ENCODE measurements at regions not wholly inside any gene's neighbourhood (a gene's known extent, or its start where the extent isn't known, plus 50 kb on each side); places are given as distances from the start of the nearest gene placed in this dataset.

- H4K20me1 ChIP-seq (ENCODE audit: insufficient read depth) = no peaks in the 10 kb centered on the region
- no peak overlapping the region for H3K27ac ChIP-seq
- H3K4me2 ChIP-seq (ENCODE audit: unreplicated experiment) = no peak overlapping the region
- 11 to 15% methylated on average over 2 of the region's 2 CpGs for WGBS, 2 experiments (ENCODE audit: low coverage in 1 of 2, low lambda C conversion rate in 2 of 2, missing lambda C conversion rate in 2 of 2)
- H3F3A ChIP-seq (ENCODE audit: insufficient read depth) = no peaks in the 10 kb centered on the region
- TF ChIP-seq EZH2 (IDR thresholded peaks at IDR 0.05; ENCODE audit: insufficient read depth, poor library complexity, severe bottlenecking) (no peak), EZH2phosphoT487 (IDR thresholded peaks at IDR 0.05; ENCODE audit: insufficient read depth, low read depth) (no peak)
- no peak for DNase-seq
- no peaks in the 10 kb centered on the region for H3K79me2 ChIP-seq (ENCODE audit: insufficient read depth)
- H2AFZ ChIP-seq = no peak overlapping the region
- no peaks in the 10 kb centered on the region for H3K4me1 ChIP-seq (ENCODE audit: insufficient read depth)
- H3K27me3 ChIP-seq (replicated peaks; ENCODE audit: insufficient read depth) = no peaks in the 10 kb centered on the region
- no peaks in the 10 kb centered on the region for H3K36me3 ChIP-seq (ENCODE audit: low read depth)
- no peak overlapping the region for H3K9ac ChIP-seq
- no peak overlapping the region for H3K4me3 ChIP-seq
- in situ Hi-C loops (cut with MboI) = no loop called here
- no peaks in the 10 kb centered on the region for H3K9me2 ChIP-seq (ENCODE audit: insufficient read depth)
- no peaks in the 10 kb centered on the region for H3K9me3 ChIP-seq (ENCODE audit: low read depth)
Measured at GRCh38 chr4:116603096-116603495, 482.3 kb downstream of the TRAM1L1 start.

GRCh38 chr4:116599859-116600258 lies 485.5 kb downstream of the TRAM1L1 start:
- Histone ChIP-seq H3K9me3 (ENCODE audit: low read depth) (no peaks in the 10 kb centered on the region), H3K4me3 (no peak overlapping the region), H3K27me3 (replicated peaks; ENCODE audit: insufficient read depth) (no peaks in the 10 kb centered on the region), H3F3A (ENCODE audit: insufficient read depth) (no peaks in the 10 kb centered on the region), H3K27ac (no peak overlapping the region), H3K79me2 (ENCODE audit: insufficient read depth) (no peaks in the 10 kb centered on the region), H4K20me1 (ENCODE audit: insufficient read depth) (no peaks in the 10 kb centered on the region), H3K4me1 (ENCODE audit: insufficient read depth) (no peaks in the 10 kb centered on the region), H2AFZ (no peak overlapping the region), H3K9me2 (ENCODE audit: insufficient read depth) (no peaks in the 10 kb centered on the region), H3K4me2 (ENCODE audit: unreplicated experiment) (no peak overlapping the region), H3K9ac (no peak overlapping the region), H3K36me3 (ENCODE audit: low read depth) (no peaks in the 10 kb centered on the region)
- in situ Hi-C loops (cut with MboI) = no loop called here
- 52 to 70% methylated on average over 3 to 11 of the region's 11 CpGs for WGBS, 2 experiments (ENCODE audit: low coverage in 1 of 2, low lambda C conversion rate in 2 of 2, missing lambda C conversion rate in 2 of 2)
- TF ChIP-seq EZH2 (IDR thresholded peaks at IDR 0.05; ENCODE audit: insufficient read depth, poor library complexity, severe bottlenecking) (no peak), EZH2phosphoT487 (IDR thresholded peaks at IDR 0.05; ENCODE audit: insufficient read depth, low read depth) (no peak)
- no peak for DNase-seq

GRCh38 chr4:116598980-116599789 lies 486.2 kb downstream of the TRAM1L1 start:
- no peak for TF ChIP-seq EZH2 (IDR thresholded peaks at IDR 0.05; ENCODE audit: insufficient read depth, poor library complexity, severe bottlenecking)
- no peak for TF ChIP-seq EZH2phosphoT487 (IDR thresholded peaks at IDR 0.05; ENCODE audit: insufficient read depth, low read depth)
- H3K79me2 ChIP-seq (ENCODE audit: insufficient read depth) = no peaks in the 10 kb centered on the region
- in situ Hi-C loops (cut with MboI) = no loop called here
- H3K9ac ChIP-seq = no peak overlapping the region
- H3K27me3 ChIP-seq (replicated peaks; ENCODE audit: insufficient read depth) = no peaks in the 10 kb centered on the region
- H3K4me1 ChIP-seq (ENCODE audit: insufficient read depth) = no peaks in the 10 kb centered on the region
- H3K4me3 ChIP-seq = no peak overlapping the region
- no peaks in the 10 kb centered on the region for H4K20me1 ChIP-seq (ENCODE audit: insufficient read depth)
- no peak overlapping the region for H3K27ac ChIP-seq
- no peaks in the 10 kb centered on the region for H3K9me3 ChIP-seq (ENCODE audit: low read depth)
- H3K4me2 ChIP-seq (ENCODE audit: unreplicated experiment) = no peak overlapping the region
- WGBS, 2 experiments (ENCODE audit: low coverage in 1 of 2, low lambda C conversion rate in 2 of 2, missing lambda C conversion rate in 2 of 2) = 71 to 72% methylated on average over 35 to 37 of the region's 37 CpGs
- no peaks in the 10 kb centered on the region for H3F3A ChIP-seq (ENCODE audit: insufficient read depth)
- no peak overlapping the region for H2AFZ ChIP-seq
- no peak for DNase-seq
- H3K36me3 ChIP-seq (ENCODE audit: low read depth) = no peaks in the 10 kb centered on the region
- H3K9me2 ChIP-seq (ENCODE audit: insufficient read depth) = no peaks in the 10 kb centered on the region

- Histone ChIP-seq H3K36me3 (ENCODE audit: low read depth) (no peaks in the 10 kb centered on the region), H3K4me2 (ENCODE audit: unreplicated experiment) (no peak overlapping the region), H3K27me3 (replicated peaks; ENCODE audit: insufficient read depth) (no peaks in the 10 kb centered on the region), H3K4me3 (no peak overlapping the region), H2AFZ (no peak overlapping the region), H3K4me1 (ENCODE audit: insufficient read depth) (no peaks in the 10 kb centered on the region), H3K9me3 (ENCODE audit: low read depth) (no peaks in the 10 kb centered on the region), H3F3A (ENCODE audit: insufficient read depth) (no peaks in the 10 kb centered on the region), H3K9ac (no peak overlapping the region), H4K20me1 (ENCODE audit: insufficient read depth) (no peaks in the 10 kb centered on the region), H3K9me2 (ENCODE audit: insufficient read depth) (no peaks in the 10 kb centered on the region), H3K27ac (no peak overlapping the region), H3K79me2 (ENCODE audit: insufficient read depth) (no peaks in the 10 kb centered on the region)
- no peak for DNase-seq
- in situ Hi-C loops (cut with MboI) = no loop called here
- 59 to 61% methylated on average over 32 of the region's 32 CpGs for WGBS, 2 experiments (ENCODE audit: low coverage in 1 of 2, low lambda C conversion rate in 2 of 2, missing lambda C conversion rate in 2 of 2)
- no peak for TF ChIP-seq EZH2 (IDR thresholded peaks at IDR 0.05; ENCODE audit: insufficient read depth, poor library complexity, severe bottlenecking)
Measured at GRCh38 chr4:116598155-116598979, 487.0 kb downstream of the TRAM1L1 start.

Measured in GM23248 (cell line).